IMR-90 (cell line): ENCODE measurements at regions not wholly inside any gene's neighbourhood (a gene's known extent, or its start where the extent isn't known, plus 50 kb on each side); places are given as distances from the start of the nearest gene placed in this dataset.

Experiments
- ATAC-seq: fragments of 200-7000 bp; cut with Tn5 transposase; 2 replicates; pipeline ENCODE4 v1.9.1; 2020; ENCODE audit warnings: low read depth, mild to moderate bottlenecking, moderate library complexity
- BruUV-seq: library from RNA; stranded (reverse); fragments of 400-500 nt; replicated peaks from 2 replicates; lab custom pipeline; 2021; lab: Mats Ljungman, UMichigan
- CTCF ChIA-PET: fragments of 300-600 bp; formaldehyde crosslinking; extraction: SDS; loops from one replicate; lab custom pipeline; 2021; ENCODE audit warnings: antibody characterized with exemption; lab: Yijun Ruan, JAX
- POLR2A ChIA-PET: fragments of 300-600 bp; sonication (Branson Sonifier 250); formaldehyde crosslinking; loops from one replicate; lab custom pipeline; 2022; ENCODE audit warnings: antibody characterized with exemption; ENCODE audit not compliant: unreplicated experiment; lab: Charles Lee
- DNase-seq: peaks from one replicate; pipeline ENCODE4 v3.0.0; 2013
- H2AFZ ChIP-seq: replicated peaks from 2 replicates; pipeline ENCODE3; 2013; ENCODE audit warnings: low read length, mild to moderate bottlenecking; ENCODE audit not compliant: poor library complexity
- H2AK5ac ChIP-seq: 2 replicates; pipeline ENCODE4 v1.6.1; 2013; ENCODE audit warnings: low read depth, low read length, inconsistent platforms
- H2AK9ac ChIP-seq: replicated peaks from 2 replicates; pipeline ENCODE3; 2013; ENCODE audit warnings: mild to moderate bottlenecking, low read depth, low read length, moderate library complexity; ENCODE audit not compliant: poor library complexity
- H2BK120ac ChIP-seq: 2 replicates; pipeline ENCODE4 v1.6.1; 2013; ENCODE audit warnings: low read depth, low read length, inconsistent platforms
- H2BK15ac ChIP-seq: 3 replicates; pipeline ENCODE4 v1.6.1; 2013; ENCODE audit warnings: low read depth, low read length, inconsistent platforms
- H2BK20ac ChIP-seq: 2 replicates; pipeline ENCODE4 v1.6.1; 2013; ENCODE audit warnings: low read depth, mild to moderate bottlenecking, inconsistent platforms, low read length, moderate library complexity
- H2BK5ac ChIP-seq: 2 replicates; pipeline ENCODE4 v1.6.1; 2013; ENCODE audit warnings: mild to moderate bottlenecking, low read depth, low read length, inconsistent platforms; ENCODE audit not compliant: poor library complexity, severe bottlenecking
- H3K14ac ChIP-seq: replicated peaks from 2 replicates; pipeline ENCODE4 v1.6.1; 2013; ENCODE audit warnings: low read depth, low read length, inconsistent platforms
- H3K18ac ChIP-seq: 2 replicates; pipeline ENCODE4 v1.6.1; 2013; ENCODE audit warnings: low read depth, low read length, control low read depth
- H3K23ac ChIP-seq: 2 replicates; pipeline ENCODE4 v1.6.1; 2013; ENCODE audit warnings: low read depth, low read length, inconsistent platforms
- H3K27ac ChIP-seq: 2 replicates; pipeline ENCODE4 v1.5.1; 2013; ENCODE audit warnings: mild to moderate bottlenecking, control low read depth, low read length; ENCODE audit not compliant: insufficient read depth
- H3K27me3 ChIP-seq: 2 replicates; pipeline ENCODE4 v1.6.1; 2013; ENCODE audit warnings: low read length; ENCODE audit not compliant: control insufficient read depth, insufficient read depth
- H3K36me3 ChIP-seq: 2 replicates; pipeline ENCODE4 v1.6.1; 2013; ENCODE audit warnings: low read length, mixed read lengths; ENCODE audit not compliant: control insufficient read depth, insufficient read depth
- H3K4ac ChIP-seq: 2 replicates; pipeline ENCODE4 v1.6.1; 2013; ENCODE audit warnings: low read depth, low read length, inconsistent platforms
- H3K4me1 ChIP-seq: 2 replicates; pipeline ENCODE4 v1.6.1; 2013; ENCODE audit warnings: low read length, mixed read lengths; ENCODE audit not compliant: control insufficient read depth, insufficient read depth
- H3K4me2 ChIP-seq: 2 replicates; pipeline ENCODE4 v1.6.1; 2013; ENCODE audit warnings: low read depth, mild to moderate bottlenecking, control low read depth, low read length, moderate library complexity
- H3K4me3 ChIP-seq: 2 replicates; pipeline ENCODE4 v1.5.1; 2013; ENCODE audit warnings: low read depth, mild to moderate bottlenecking, control low read depth, low read length, moderate library complexity; ENCODE audit not compliant: insufficient read depth
- H3K56ac ChIP-seq: 2 replicates; pipeline ENCODE4 v1.6.1; 2013; ENCODE audit warnings: low read length, inconsistent platforms; ENCODE audit not compliant: insufficient read depth; ENCODE audit errors: extremely low read depth
- H3K79me1 ChIP-seq, 2 experiments: 2 replicates each; pipeline ENCODE4 v1.6.1; 2013; ENCODE audit warnings: low read length in 2 of 2, inconsistent platforms in 1 of 2, low read depth in 1 of 2
- H3K9ac ChIP-seq: 2 replicates; pipeline ENCODE4 v1.6.1; 2013; ENCODE audit warnings: low read depth, low read length, control low read depth
- H3K9me1 ChIP-seq: 2 replicates; pipeline ENCODE4 v1.6.1; 2013; ENCODE audit warnings: low read length, inconsistent platforms; ENCODE audit not compliant: insufficient read depth
- H3K9me3 ChIP-seq: 2 replicates; pipeline ENCODE4 v1.6.1; 2013; ENCODE audit warnings: low read length; ENCODE audit not compliant: control insufficient read depth, insufficient read depth
- H4K20me1 ChIP-seq: 2 replicates; pipeline ENCODE4 v1.6.1; 2013; ENCODE audit warnings: low read length, inconsistent platforms; ENCODE audit not compliant: insufficient read depth
- H4K5ac ChIP-seq: 2 replicates; pipeline ENCODE4 v1.6.1; 2013; ENCODE audit warnings: mild to moderate bottlenecking, low read depth, low read length, control low read depth
- H4K8ac ChIP-seq, 2 experiments: 2 replicates each; pipeline ENCODE4 v1.6.1; 2013; ENCODE audit warnings: low read depth in 2 of 2, low read length in 2 of 2, control low read depth in 1 of 2, inconsistent platforms in 1 of 2
- H4K91ac ChIP-seq: 2 replicates; pipeline ENCODE4 v1.6.1; 2013; ENCODE audit warnings: low read depth, low read length, inconsistent platforms; ENCODE audit not compliant: insufficient read depth
- ELK1 ChIP-seq: fragments of 150-350 bp; IDR thresholded peaks from 2 replicates; pipeline ENCODE4 v1.6.1; 2016; ENCODE audit warnings: low read depth, mild to moderate bottlenecking, low read length, moderate library complexity, borderline replicate concordance
- FOS ChIP-seq: fragments of 150-350 bp; IDR thresholded peaks from 2 replicates; pipeline ENCODE4 v1.6.1; 2016; ENCODE audit warnings: low read depth, low read length
- MXI1 ChIP-seq: IDR thresholded peaks from 2 replicates; pipeline ENCODE4 v1.6.1; 2012; ENCODE audit warnings: low read depth, mild to moderate bottlenecking, low read length, moderate library complexity, borderline replicate concordance
- RAD21 ChIP-seq: IDR thresholded peaks from 2 replicates; pipeline ENCODE4 v1.6.1; 2012; ENCODE audit warnings: low read length, improper control_type of control experiment
- WGBS, 2 experiments: methylation state at CpG; one replicate each; pipeline versions ENCODE4 v1.1.5 to v1.1.7; 2013; ENCODE audit warnings: missing lambda C conversion rate in 2 of 2; ENCODE audit not compliant: insufficient read length in 1 of 2; ENCODE audit errors: extremely low coverage in 2 of 2; 5-methylcytosine and 5-hydroxymethylcytosine counted together
- dilution Hi-C: fragments of 300-500 bp; cut with HindIII; formaldehyde crosslinking; loops from one replicate; pipeline ENCODE4 v1.14.3; 2018; ENCODE audit warnings: low sequenced_read_pairs; ENCODE audit not compliant: unreplicated experiment
- in situ Hi-C: fragments of 300-500 bp; cut with MboI; formaldehyde crosslinking; loops from 3 replicates; pipeline ENCODE4 v1.14.3; 2019; ENCODE audit warnings: low sequenced_read_pairs, inconsistent platforms, mixed read lengths
- intact Hi-C: fragments of 100-400 bp; cut with micrococcal nuclease; formaldehyde crosslinking; loops from 2 replicates; pipeline ENCODE4 v1.10.0; 2022

- no peak overlapping the region for H2BK5ac ChIP-seq
- POLR2A ChIA-PET, result no interaction called here
- H3K4me3 ChIP-seq, result no peak overlapping the region
- no TSS peak for BruUV-seq
- ATAC-seq (no peak), DNase-seq (no peak)
- no peaks in the 10 kb centered on the region for H3K36me3 ChIP-seq
- no peak overlapping the region for H2AK5ac ChIP-seq
- H4K8ac ChIP-seq, result no peak overlapping the region
- H3K56ac ChIP-seq, result no peak overlapping the region
- H3K9ac ChIP-seq, result no peak overlapping the region
- no peak overlapping the region for H2BK15ac ChIP-seq
- no peak overlapping the region for H3K4me2 ChIP-seq
- H3K14ac ChIP-seq, result no peak overlapping the region
- no peak overlapping the region for H4K5ac ChIP-seq
- no peak overlapping the region for H2BK120ac ChIP-seq
- H3K27ac ChIP-seq, result no peak overlapping the region
- no peaks in the 10 kb centered on the region for H3K79me1 ChIP-seq
- peaks cover 2% of the 10 kb centered on the region; the same call in 1 of the 2 replicates for H3K27me3 ChIP-seq
- H3K9me3 ChIP-seq, result no peaks in the 10 kb centered on the region
- no peak overlapping the region for H2AK9ac ChIP-seq
- H3K9me1 ChIP-seq, result peaks cover 10% of the 10 kb centered on the region; the same call in 1 of the 2 replicates
- WGBS, 2 experiments, result no CpG with 5 or more reads among the region's 6 CpGs
- H2BK20ac ChIP-seq, result no peak overlapping the region
- H3K23ac ChIP-seq, result no peak overlapping the region
- TF ChIP-seq FOS (no peak), RAD21 (no peak), ELK1 (no peak), MXI1 (no peak)
- peaks cover 7% of the 10 kb centered on the region for H3K4me1 ChIP-seq
- in situ Hi-C loops (no loop called here), intact Hi-C loops (no loop called here), dilution Hi-C loops (no loop called here)
- H2AFZ ChIP-seq, result no peak overlapping the region
- no peak overlapping the region for H3K18ac ChIP-seq
- no peak overlapping the region for H4K91ac ChIP-seq
- CTCF ChIA-PET, result interaction anchor here (0.6 kb wide), 1 partner anchor 37 kb away, joined by 3 read pairs; no protein-coding TSS in a partner anchor
- H3K4ac ChIP-seq, result no peak overlapping the region
- no peaks in the 10 kb centered on the region for H4K20me1 ChIP-seq
Measured at GRCh38 chr3:107990433-107990832, 100.4 kb downstream of the CD47 start.
